Upper lobe of left lung (tissue), 4 donors: ENCODE measurements at regions not wholly inside any gene's neighbourhood (a gene's known extent, or its start where the extent isn't known, plus 50 kb on each side); places are given as distances from the start of the nearest gene placed in this dataset.

Source experiments
- EP300 ChIP-seq, 4 donors: sonication (generic); formaldehyde crosslinking; IDR thresholded peaks; one replicate each; pipeline ENCODE4 v1.5.1; 2017; ENCODE audit warnings: antibody characterized with exemption in 4 of 4, control low read depth in 2 of 4
- POLR2A ChIP-seq, 4 donors: fragments of 450-650 bp; IDR thresholded peaks; one replicate each; pipeline ENCODE4 v1.5.1; 2016 to 2017; ENCODE audit warnings: antibody characterized with exemption in 4 of 4, mild to moderate bottlenecking in 2 of 4
- POLR2AphosphoS5 ChIP-seq, 2 donors: sonication (generic); formaldehyde crosslinking; IDR thresholded peaks; one replicate each; pipeline ENCODE4 v1.5.1; 2017; ENCODE audit warnings: antibody characterized with exemption in 2 of 2
- TF ChIP-seq, protein P1 (sequence below), 6 experiments: fragments of 450-650 bp in 4 of 6; fragments of 200-600 bp in 2 of 6; sonication (generic) in 2 of 6; IDR thresholded peaks; one replicate each; pipeline ENCODE4 v1.5.1; 2016 to 2019; ENCODE audit warnings: antibody characterized with exemption in 6 of 6

DNA sequence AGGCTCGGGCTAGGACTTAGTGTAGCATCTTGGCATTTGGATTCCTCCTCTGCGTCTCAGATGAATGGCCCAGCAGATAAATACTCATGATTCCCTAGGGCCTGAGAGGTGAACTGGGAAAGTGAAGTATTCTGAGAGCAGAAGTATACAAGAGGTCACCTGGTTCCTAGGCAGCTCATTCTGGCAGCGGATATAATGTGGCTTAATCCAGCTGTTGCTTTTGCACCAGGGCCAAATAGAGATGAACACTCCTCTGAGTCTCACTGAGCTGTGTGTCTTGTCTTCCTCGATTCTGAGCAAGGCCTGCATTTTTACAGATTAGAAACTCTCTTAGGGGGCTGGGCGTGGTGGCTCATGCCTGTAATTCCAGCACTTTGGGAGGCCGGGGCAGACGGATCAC lies 196.1 kb downstream of the SLC4A3 start:
- TF ChIP-seq, protein P1, sequence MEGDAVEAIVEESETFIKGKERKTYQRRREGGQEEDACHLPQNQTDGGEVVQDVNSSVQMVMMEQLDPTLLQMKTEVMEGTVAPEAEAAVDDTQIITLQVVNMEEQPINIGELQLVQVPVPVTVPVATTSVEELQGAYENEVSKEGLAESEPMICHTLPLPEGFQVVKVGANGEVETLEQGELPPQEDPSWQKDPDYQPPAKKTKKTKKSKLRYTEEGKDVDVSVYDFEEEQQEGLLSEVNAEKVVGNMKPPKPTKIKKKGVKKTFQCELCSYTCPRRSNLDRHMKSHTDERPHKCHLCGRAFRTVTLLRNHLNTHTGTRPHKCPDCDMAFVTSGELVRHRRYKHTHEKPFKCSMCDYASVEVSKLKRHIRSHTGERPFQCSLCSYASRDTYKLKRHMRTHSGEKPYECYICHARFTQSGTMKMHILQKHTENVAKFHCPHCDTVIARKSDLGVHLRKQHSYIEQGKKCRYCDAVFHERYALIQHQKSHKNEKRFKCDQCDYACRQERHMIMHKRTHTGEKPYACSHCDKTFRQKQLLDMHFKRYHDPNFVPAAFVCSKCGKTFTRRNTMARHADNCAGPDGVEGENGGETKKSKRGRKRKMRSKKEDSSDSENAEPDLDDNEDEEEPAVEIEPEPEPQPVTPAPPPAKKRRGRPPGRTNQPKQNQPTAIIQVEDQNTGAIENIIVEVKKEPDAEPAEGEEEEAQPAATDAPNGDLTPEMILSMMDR (IDR thresholded peaks at IDR 0.05) = no peak
- TF ChIP-seq POLR2A (IDR thresholded peaks at IDR 0.05) = no peak
- no peak for TF ChIP-seq POLR2AphosphoS5 (IDR thresholded peaks at IDR 0.05)
- TF ChIP-seq EP300 (IDR thresholded peaks at IDR 0.05) = no peak
